Omental fat pad (tissue), 3 donors: ENCODE measurements at regions not wholly inside any gene's neighbourhood (a gene's known extent, or its start where the extent isn't known, plus 50 kb on each side); places are given as distances from the start of the nearest gene placed in this dataset.

ENCODE experiments used
- ATAC-seq: fragments of 150-250 bp; one replicate; pipeline ENCODE4 v1.9.1; 2016; ENCODE audit warnings: mild to moderate bottlenecking, moderate library complexity; ENCODE audit not compliant: low FRiP score
- DNase-seq: peaks from one replicate; pipeline ENCODE4 v3.0.0-alpha.2; 2019; ENCODE audit warnings: low spot score
- TF ChIP-seq, protein P1 (sequence below), 3 donors: fragments of 450-650 bp; IDR thresholded peaks; one replicate each; pipeline ENCODE4 v1.5.1; 2016 to 2017; ENCODE audit warnings: antibody characterized with exemption in 3 of 3, mild to moderate bottlenecking in 3 of 3, moderate library complexity in 2 of 3

DNA sequence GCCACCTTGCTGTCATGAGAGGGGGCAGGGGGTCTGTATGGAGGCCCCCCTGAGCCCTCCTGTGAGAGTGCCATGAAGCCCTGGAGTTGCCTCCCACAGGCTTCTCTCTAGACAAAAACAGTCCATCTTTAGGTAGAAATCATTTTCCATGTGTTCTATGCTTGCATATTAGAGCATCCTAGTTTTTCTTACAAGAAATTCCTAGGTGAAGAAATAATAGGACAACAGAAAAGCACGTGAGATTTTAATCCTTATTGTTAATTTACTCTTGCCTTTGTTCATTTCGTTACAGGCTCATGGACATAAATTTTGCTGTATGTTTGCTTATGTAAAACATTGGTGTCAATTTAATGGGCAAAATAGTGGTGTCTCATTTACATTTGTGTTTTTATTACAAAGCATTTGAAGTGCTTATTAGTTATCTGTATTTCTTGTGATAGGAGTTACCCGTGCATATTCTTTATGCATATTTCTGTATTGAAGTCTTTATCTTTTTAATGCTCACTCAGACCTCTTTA is 336.9 kb upstream of the RAB6C start:
- ATAC-seq (no peak), DNase-seq (no peak)
- TF ChIP-seq, protein P1, sequence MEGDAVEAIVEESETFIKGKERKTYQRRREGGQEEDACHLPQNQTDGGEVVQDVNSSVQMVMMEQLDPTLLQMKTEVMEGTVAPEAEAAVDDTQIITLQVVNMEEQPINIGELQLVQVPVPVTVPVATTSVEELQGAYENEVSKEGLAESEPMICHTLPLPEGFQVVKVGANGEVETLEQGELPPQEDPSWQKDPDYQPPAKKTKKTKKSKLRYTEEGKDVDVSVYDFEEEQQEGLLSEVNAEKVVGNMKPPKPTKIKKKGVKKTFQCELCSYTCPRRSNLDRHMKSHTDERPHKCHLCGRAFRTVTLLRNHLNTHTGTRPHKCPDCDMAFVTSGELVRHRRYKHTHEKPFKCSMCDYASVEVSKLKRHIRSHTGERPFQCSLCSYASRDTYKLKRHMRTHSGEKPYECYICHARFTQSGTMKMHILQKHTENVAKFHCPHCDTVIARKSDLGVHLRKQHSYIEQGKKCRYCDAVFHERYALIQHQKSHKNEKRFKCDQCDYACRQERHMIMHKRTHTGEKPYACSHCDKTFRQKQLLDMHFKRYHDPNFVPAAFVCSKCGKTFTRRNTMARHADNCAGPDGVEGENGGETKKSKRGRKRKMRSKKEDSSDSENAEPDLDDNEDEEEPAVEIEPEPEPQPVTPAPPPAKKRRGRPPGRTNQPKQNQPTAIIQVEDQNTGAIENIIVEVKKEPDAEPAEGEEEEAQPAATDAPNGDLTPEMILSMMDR (IDR thresholded peaks at IDR 0.05) = no peak

DNA sequence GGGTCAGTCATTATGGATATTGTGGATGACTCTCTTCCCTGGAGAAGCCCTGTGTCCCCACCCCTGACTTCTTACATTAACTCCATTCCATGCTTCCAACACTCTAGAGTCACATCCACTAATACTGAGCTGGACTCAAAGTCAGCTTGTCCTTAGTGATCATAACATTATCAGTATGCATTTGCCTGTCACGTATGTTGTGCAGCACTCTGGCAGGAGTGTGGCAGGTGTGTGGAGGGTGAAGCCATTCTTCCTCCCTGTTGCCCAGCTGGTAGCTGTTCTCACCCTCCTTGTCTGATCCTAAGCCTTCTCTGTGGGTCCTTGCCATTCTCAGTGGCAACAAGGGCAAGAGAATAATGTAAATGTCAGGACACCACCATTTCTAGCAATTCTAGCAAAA is 334.1 kb upstream of the RAB6C start:
- DNase-seq (no peak), ATAC-seq (no peak)
- TF ChIP-seq, protein P1 (IDR thresholded peaks at IDR 0.05) = no peak

DNA sequence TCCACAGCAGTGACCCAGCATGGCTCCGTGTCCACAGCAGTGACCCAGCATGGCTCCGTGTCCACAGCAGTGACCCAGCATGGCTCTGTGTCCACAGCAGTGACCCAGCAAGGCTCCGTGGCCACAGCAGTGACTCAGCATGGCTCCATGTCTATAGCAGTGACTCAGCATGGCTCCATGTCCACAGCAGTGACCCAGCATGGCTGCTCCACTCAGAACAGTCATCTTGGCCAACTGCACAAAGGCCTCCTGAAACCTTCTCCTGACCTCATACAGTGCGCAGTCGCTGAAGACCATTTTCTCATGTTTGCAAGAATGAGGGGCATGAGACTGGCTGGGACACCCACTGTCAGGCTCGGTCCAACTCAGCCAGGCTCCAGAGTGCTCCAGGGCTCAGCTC is 333.4 kb upstream of the RAB6C start:
- DNase-seq = no peak
- ATAC-seq = no peak

DNA sequence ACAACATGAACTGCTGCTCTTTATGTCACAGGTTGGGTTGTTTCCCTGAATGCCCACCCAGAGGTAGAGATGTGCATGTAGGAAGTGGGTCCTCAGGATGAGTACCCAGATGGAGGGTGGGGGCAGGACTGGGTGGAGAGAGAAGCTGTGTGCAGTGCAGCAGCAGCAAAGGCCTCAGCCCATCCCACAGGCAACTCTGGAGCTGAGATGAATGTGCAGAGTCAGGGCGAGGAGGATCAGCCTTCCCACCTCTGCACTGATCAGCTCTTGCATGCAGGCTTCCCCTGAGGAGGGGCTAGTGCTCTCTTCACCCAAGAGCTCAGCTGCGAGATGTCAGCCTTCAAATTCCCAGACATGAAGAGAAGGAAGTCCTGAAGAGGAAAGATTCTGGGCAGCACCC is 326.2 kb upstream of the RAB6C start:
- ATAC-seq (no peak), DNase-seq (no peak)
- TF ChIP-seq, protein P1 (IDR thresholded peaks at IDR 0.05) = no peak

More for the DNA sequence above, 333.4 kb upstream of the RAB6C start:
- TF ChIP-seq, protein P1 (IDR thresholded peaks at IDR 0.05) = no peak

DNA sequence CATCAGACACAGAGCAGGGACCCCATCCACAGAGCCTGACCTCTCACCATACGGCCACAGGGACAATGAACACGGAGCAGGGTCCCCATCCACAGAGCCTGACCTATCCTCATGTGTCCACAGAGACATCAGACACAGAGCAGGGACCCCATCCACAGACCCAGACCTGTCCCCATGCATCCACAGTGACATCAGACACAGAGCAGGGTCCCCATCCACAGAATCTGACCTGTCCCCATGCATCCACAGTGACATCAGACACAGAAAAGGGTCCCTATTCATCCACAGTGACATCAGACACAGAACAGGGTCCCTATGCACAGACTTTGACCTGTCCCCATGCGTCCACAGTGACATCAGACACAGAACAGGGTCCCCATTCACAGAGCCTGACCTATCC is 325.1 kb upstream of the RAB6C start:
- TF ChIP-seq, protein P1 (IDR thresholded peaks at IDR 0.05) = no peak
- ATAC-seq (no peak), DNase-seq (no peak)

DNA sequence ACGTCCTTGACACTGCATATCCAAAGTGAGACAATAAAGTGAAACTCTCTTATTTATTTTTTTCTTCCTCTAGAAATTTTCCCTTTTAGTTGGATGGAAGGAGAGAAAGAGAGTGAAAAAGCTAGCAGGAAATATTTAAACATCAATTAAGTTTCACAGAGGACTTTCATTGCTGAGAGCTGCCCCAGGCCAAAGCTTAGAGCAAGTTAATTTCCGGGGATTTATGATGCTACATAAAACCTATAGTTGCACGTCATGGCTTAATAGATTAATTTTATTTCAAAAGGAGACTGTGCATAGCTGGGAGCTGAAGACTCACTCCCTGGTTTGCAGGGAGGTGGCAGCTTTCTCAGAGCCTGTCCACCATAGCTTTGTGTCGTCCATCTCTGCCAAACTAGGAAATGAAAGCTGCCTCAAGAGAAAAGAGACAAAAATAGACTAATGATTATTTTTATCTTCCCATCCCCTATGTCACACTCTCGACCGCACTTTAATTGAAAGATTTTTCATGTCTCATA is 323.3 kb upstream of the RAB6C start:
- ATAC-seq (no peak), DNase-seq (no peak)
- TF ChIP-seq, protein P1 (IDR thresholded peaks at IDR 0.05) = no peak

DNA sequence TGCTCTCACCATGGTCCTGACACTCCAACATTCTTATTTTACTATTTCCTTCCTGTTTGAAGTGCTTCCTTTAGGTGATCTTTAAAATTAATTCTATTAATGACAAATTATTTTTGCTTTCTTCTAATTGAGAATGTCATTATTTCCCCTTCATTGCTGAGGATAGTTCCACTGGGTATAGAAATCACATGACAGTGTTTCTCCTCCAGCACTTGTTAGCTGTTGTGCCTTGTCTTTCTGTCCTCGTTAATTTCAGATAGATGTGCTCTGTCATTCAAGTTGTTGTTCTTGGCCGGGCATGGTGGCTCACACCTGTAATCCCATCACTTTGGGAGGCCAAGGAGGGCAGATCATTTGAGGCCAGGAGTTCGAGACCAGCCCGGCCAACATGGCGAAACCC is 321.0 kb upstream of the RAB6C start:
- TF ChIP-seq, protein P1 (IDR thresholded peaks at IDR 0.05) = no peak
- ATAC-seq (no peak), DNase-seq (no peak)
